ENCODE measurements at regions not wholly inside any gene's neighbourhood (a gene's known extent, or its start where the extent isn't known, plus 50 kb on each side); places are given as distances from the start of the nearest gene placed in this dataset.

- no peak for TF ChIP-seq CTCF (IDR thresholded peaks at IDR 0.05 in 4 of 5, conservative IDR thresholded peaks at IDR 0.05 in 1 of 5)
- TF ChIP-seq POLR2A (IDR thresholded peaks at IDR 0.05) = no peak
These were observed 117.8 kb downstream of the C11orf91 start for GRCh38 chr11:33582636-33583325.

All from gastrocnemius medialis (tissue), 4 donors.